Astrocyte (in vitro differentiated cells and primary cell): ENCODE measurements at regions not wholly inside any gene's neighbourhood (a gene's known extent, or its start where the extent isn't known, plus 50 kb on each side); places are given as distances from the start of the nearest gene placed in this dataset.

ENCODE experiments used
- CTCF ChIP-seq: IDR thresholded peaks from 2 replicates; pipeline ENCODE4 v1.5.1; 2011; ENCODE audit warnings: low read depth, mild to moderate bottlenecking, inconsistent platforms, low read length, moderate library complexity; ENCODE audit not compliant: insufficient read depth
- EZH2 ChIP-seq: IDR thresholded peaks from 2 replicates; pipeline ENCODE4 v1.6.1; 2012; ENCODE audit warnings: mild to moderate bottlenecking, low read length, inconsistent platforms; ENCODE audit not compliant: insufficient read depth

- TF ChIP-seq CTCF: no peak
- TF ChIP-seq EZH2: no peak
These were observed 239.5 kb downstream of the EFNB2 start for GRCh38 chr13:106295971-106296370.
